CD4-positive, alpha-beta memory T cell (primary cell): ENCODE measurements at regions not wholly inside any gene's neighbourhood (a gene's known extent, or its start where the extent isn't known, plus 50 kb on each side); places are given as distances from the start of the nearest gene placed in this dataset.

Source experiments
- CTCF ChIA-PET: fragments of 350-600 bp; sonication (Branson Sonifier 250); formaldehyde crosslinking; loops from one replicate; lab custom pipeline; 2021; ENCODE audit warnings: inconsistent platforms; ENCODE audit not compliant: partially characterized antibody; lab: Charles Lee
- POLR2A ChIA-PET: fragments of 350-600 bp; sonication (Branson Sonifier 250); formaldehyde crosslinking; loops from one replicate; lab custom pipeline; 2021; ENCODE audit not compliant: partially characterized antibody; lab: Charles Lee
- DNase-seq, 5 donors: peaks; one replicate each; pipeline versions ENCODE4 v3.0.0 to v3.0.0-alpha.2; 2020 to 2022; ENCODE audit warnings: mixed read lengths in 1 of 5
- H3K27ac ChIP-seq: one replicate; pipeline ENCODE4 v1.7.0; 2013; ENCODE audit warnings: low read depth, low read length
- H3K27me3 ChIP-seq: 2 replicates; pipeline ENCODE4 v1.7.0; 2013; ENCODE audit warnings: mild to moderate bottlenecking, low read length, moderate library complexity; ENCODE audit not compliant: insufficient read depth
- H3K36me3 ChIP-seq: 2 replicates; pipeline ENCODE4 v1.7.0; 2013; ENCODE audit warnings: mild to moderate bottlenecking, low read length, moderate library complexity; ENCODE audit not compliant: insufficient read depth
- H3K4me1 ChIP-seq: 2 replicates; pipeline ENCODE4 v1.7.0; 2013; ENCODE audit warnings: mild to moderate bottlenecking, low read length, moderate library complexity; ENCODE audit not compliant: insufficient read depth
- H3K4me3 ChIP-seq, 2 donors: one replicate each; pipeline ENCODE4 v1.7.0; 2013; ENCODE audit warnings: low read length in 2 of 2, mild to moderate bottlenecking in 1 of 2
- H3K9me3 ChIP-seq, 2 donors: one replicate each; pipeline ENCODE4 v1.7.0; 2013; ENCODE audit warnings: low read length in 2 of 2, control low read depth in 1 of 2; ENCODE audit not compliant: control insufficient read depth in 1 of 2
- H3K27ac Mint-ChIP-seq, 7 donors: one replicate each; pipeline ENCODE4 v1.8.0; 2020 to 2021; ENCODE audit warnings: mixed read lengths in 7 of 7, mild to moderate bottlenecking in 6 of 7, inconsistent platforms in 3 of 7, moderate library complexity in 3 of 7
- H3K27me3 Mint-ChIP-seq, 2 donors: one replicate each; pipeline ENCODE4 v1.8.0; 2020 to 2021; ENCODE audit warnings: mixed read lengths in 2 of 2
- H3K36me3 Mint-ChIP-seq, 2 donors: one replicate each; pipeline ENCODE4 v1.8.0; 2020 to 2021; ENCODE audit warnings: mixed read lengths in 2 of 2, inconsistent platforms in 1 of 2, mild to moderate bottlenecking in 1 of 2
- H3K4me1 Mint-ChIP-seq, 4 donors: one replicate each; pipeline ENCODE4 v1.8.0; 2020 to 2021; ENCODE audit warnings: mixed read lengths in 4 of 4, mild to moderate bottlenecking in 1 of 4
- H3K4me3 Mint-ChIP-seq, 8 donors: one replicate each; pipeline ENCODE4 v1.8.0; 2020 to 2021; ENCODE audit warnings: mixed read lengths in 8 of 8, mild to moderate bottlenecking in 7 of 8, moderate library complexity in 6 of 8, inconsistent platforms in 3 of 8
- H3K9me3 Mint-ChIP-seq, 8 donors: one replicate each; pipeline ENCODE4 v1.8.0; 2020 to 2021; ENCODE audit warnings: mixed read lengths in 8 of 8, mild to moderate bottlenecking in 5 of 8, inconsistent platforms in 3 of 8, moderate library complexity in 1 of 8
- intact Hi-C: fragments of 100-400 bp; cut with micrococcal nuclease; formaldehyde crosslinking; loops from one replicate; pipeline ENCODE4 v1.15.1; 2023

DNA sequence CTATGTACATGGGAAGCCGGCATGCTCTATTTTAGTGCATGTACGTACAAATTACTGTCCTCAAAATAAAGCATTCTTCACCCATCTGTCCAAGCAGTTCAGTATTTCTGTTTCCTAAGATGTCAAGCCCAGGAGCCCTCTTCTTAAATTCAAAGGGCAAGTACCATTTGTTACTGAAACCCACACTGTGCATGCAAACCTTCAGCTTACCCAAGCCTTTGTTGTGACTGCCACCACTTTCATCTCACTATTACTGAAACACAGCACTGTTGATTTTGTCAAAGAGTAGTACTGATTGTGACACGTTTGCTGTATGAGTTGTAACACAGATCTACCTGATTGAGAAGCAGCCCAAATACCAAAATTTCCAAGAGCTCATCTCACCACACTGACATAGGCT is 390.4 kb upstream of the IZUMO3 start:
- Mint-ChIP-seq H3K9me3 (peaks cover 2 to 46% (median 18%) of the 10 kb centered on the region in 8 donors), H3K27me3 (no peaks in the 10 kb centered on the region), H3K27ac (no peak overlapping the region), H3K36me3 (no peaks in the 10 kb centered on the region), H3K4me1 (no peaks in the 10 kb centered on the region), H3K4me3 (no peak overlapping the region)
- H3K4me1 ChIP-seq, result no peaks in the 10 kb centered on the region
- H3K27ac ChIP-seq, result no peak overlapping the region
- H3K36me3 ChIP-seq, result no peaks in the 10 kb centered on the region
- ChIA-PET POLR2A (no interaction called here), CTCF (no interaction called here)
- no peak overlapping the region for H3K4me3 ChIP-seq
- H3K9me3 ChIP-seq, result no peaks in the 10 kb centered on the region
- H3K27me3 ChIP-seq, result no peaks in the 10 kb centered on the region
- DNase-seq, result no peak
- intact Hi-C loops, result no loop called here

DNA sequence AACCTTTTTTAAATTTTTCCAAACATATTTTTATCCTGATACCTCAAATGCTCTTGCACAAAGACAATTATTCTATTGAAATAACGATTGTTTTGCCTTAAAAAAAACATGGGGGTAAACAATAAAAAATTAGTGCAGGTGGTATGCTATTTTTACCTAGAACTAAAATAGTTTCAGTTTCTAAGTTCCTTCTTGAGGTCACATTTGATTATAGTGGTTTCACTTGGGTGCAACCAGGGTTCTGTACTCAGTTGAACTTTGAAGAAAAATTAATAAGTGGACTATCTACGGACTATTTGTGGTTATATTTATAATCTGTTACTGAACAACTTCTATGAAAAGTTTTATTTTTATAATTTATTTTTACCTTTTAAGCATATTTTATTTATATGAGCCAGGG is 387.1 kb upstream of the IZUMO3 start:
- Mint-ChIP-seq H3K4me3 (no peak overlapping the region), H3K36me3 (no peaks in the 10 kb centered on the region), H3K9me3 (peaks cover 0 to 36% (median 12%) of the 10 kb centered on the region in 8 donors), H3K27ac (no peak overlapping the region), H3K27me3 (no peaks in the 10 kb centered on the region), H3K4me1 (no peaks in the 10 kb centered on the region)
- ChIA-PET POLR2A (no interaction called here), CTCF (no interaction called here)
- Histone ChIP-seq H3K27ac (no peak overlapping the region), H3K27me3 (no peaks in the 10 kb centered on the region), H3K9me3 (no peaks in the 10 kb centered on the region), H3K4me1 (no peaks in the 10 kb centered on the region), H3K4me3 (no peak overlapping the region), H3K36me3 (no peaks in the 10 kb centered on the region)
- intact Hi-C loops, result no loop called here
- DNase-seq, result no peak

DNA sequence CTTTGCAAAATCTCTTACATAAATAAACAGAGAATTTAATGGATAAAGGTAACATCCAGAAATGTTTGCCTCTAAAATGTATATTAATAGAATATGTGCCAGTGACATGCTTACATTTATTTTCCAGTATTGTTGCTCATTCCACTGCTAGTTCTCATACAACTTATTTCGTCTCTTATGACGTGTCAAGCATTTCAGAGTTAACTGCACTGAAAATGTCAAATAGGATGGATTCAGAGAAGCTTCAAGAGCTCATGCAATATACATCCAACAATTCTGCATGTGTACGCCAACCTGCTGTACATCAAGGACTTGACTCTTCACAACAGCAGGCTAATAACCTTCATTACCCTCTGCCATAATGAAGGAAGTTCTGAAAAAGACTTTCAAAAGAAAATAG is 386.2 kb upstream of the IZUMO3 start:
- Histone ChIP-seq H3K27me3 (no peaks in the 10 kb centered on the region), H3K4me3 (no peak overlapping the region), H3K27ac (no peak overlapping the region), H3K36me3 (no peaks in the 10 kb centered on the region), H3K4me1 (no peaks in the 10 kb centered on the region), H3K9me3 (no peaks in the 10 kb centered on the region)
- ChIA-PET POLR2A (no interaction called here), CTCF (no interaction called here)
- H3K4me1 Mint-ChIP-seq, result no peaks in the 10 kb centered on the region
- H3K27ac Mint-ChIP-seq, result no peak overlapping the region
- intact Hi-C loops, result no loop called here
- DNase-seq, result no peak
- H3K4me3 Mint-ChIP-seq, result no peak overlapping the region
- H3K36me3 Mint-ChIP-seq, result no peaks in the 10 kb centered on the region
- H3K9me3 Mint-ChIP-seq, result peaks cover 0 to 32% (median 10%) of the 10 kb centered on the region in 8 donors
- H3K27me3 Mint-ChIP-seq, result no peaks in the 10 kb centered on the region

DNA sequence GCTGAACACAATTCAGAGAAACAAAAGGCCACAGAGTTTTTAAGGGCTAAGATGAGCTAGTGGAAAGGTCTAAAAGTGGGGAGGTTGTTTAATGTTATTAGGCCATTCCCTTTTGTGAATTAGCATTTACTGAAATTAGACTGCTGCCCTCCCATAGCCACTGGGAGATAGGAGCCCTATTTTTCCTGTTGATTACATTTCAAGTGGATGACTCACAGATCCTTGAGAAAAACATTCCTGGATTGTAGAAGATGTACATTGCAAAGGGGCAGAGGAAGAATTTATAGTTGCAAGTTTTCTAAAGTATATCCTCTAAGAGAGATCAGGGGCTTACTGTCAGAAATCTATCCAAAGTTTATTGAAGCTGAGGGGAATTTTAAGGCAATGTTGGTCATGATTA is 367.1 kb upstream of the IZUMO3 start:
- no peaks in the 10 kb centered on the region for H3K4me1 ChIP-seq

DNA sequence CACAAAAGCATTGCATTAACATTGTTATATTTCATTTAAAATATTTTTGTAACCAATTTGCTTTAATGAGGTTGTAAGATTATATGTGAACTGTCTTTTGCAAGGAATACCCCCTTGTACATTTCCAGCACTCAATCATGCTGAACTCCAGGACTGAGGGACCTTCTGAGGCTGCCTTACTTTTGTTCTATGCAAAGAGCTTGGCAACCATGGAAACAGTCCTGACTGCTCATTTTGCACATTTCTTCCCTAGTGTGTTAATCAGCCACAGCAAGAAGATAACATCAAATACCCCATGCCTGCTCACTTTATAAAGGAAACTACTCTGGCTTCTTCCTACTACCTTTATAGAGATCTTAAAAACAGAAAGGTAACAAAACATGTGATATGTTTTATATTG is 355.6 kb upstream of the IZUMO3 start:
- H3K27me3 ChIP-seq, result no peaks in the 10 kb centered on the region
- H3K4me3 Mint-ChIP-seq, result no peak overlapping the region
- CTCF ChIA-PET, result no interaction called here
- no peaks in the 10 kb centered on the region for H3K36me3 ChIP-seq
- H3K9me3 Mint-ChIP-seq, result peaks cover 5 to 20% (median 10%) of the 10 kb centered on the region in 8 donors
- intact Hi-C loops, result no loop called here
- DNase-seq, result no peak
- H3K27ac ChIP-seq, result no peak overlapping the region
- no peaks in the 10 kb centered on the region for H3K36me3 Mint-ChIP-seq
- H3K4me3 ChIP-seq, result no peak overlapping the region
- no peaks in the 10 kb centered on the region for H3K9me3 ChIP-seq
- H3K27ac Mint-ChIP-seq, result no peak overlapping the region
- no peaks in the 10 kb centered on the region for H3K4me1 ChIP-seq
- POLR2A ChIA-PET, result no interaction called here
- H3K4me1 Mint-ChIP-seq, result no peaks in the 10 kb centered on the region
- H3K27me3 Mint-ChIP-seq, result no peaks in the 10 kb centered on the region

More for the DNA sequence above, 367.1 kb upstream of the IZUMO3 start:
- ChIA-PET POLR2A (no interaction called here), CTCF (no interaction called here)
- DNase-seq, result no peak
- Histone ChIP-seq H3K36me3 (no peaks in the 10 kb centered on the region), H3K27ac (no peak overlapping the region), H3K9me3 (peaks cover 0 to 2% of the 10 kb centered on the region in 2 donors), H3K4me3 (no peak overlapping the region), H3K27me3 (no peaks in the 10 kb centered on the region)
- Mint-ChIP-seq H3K27ac (no peak overlapping the region), H3K9me3 (peaks cover 3 to 32% (median 13%) of the 10 kb centered on the region in 8 donors), H3K36me3 (no peaks in the 10 kb centered on the region), H3K4me3 (no peak overlapping the region), H3K4me1 (no peaks in the 10 kb centered on the region), H3K27me3 (no peaks in the 10 kb centered on the region)
- intact Hi-C loops, result no loop called here

DNA sequence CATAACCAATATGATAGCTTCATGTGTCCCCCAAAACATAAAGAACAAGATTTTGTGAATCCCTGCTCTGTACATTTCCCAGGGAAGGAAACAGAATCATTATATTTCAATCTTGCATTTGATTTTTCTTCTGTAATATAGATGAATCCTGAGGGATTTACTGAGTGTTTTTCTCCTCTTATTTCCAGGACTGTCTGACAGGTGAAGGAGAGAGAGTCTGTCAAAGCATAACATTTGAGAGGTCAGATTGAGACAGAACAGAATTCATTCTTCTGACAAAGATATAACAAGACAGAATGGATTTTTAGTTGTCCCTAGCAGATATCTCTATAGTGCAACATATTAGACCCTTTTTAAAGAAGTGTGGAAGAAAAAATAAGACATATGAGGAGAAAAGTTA is 354.5 kb upstream of the IZUMO3 start:
- no peaks in the 10 kb centered on the region for H3K36me3 ChIP-seq
- POLR2A ChIA-PET, result no interaction called here
- Mint-ChIP-seq H3K27ac (no peak overlapping the region), H3K4me1 (no peaks in the 10 kb centered on the region), H3K36me3 (no peaks in the 10 kb centered on the region), H3K9me3 (peaks cover 5 to 23% (median 10%) of the 10 kb centered on the region in 8 donors), H3K27me3 (no peaks in the 10 kb centered on the region), H3K4me3 (no peak overlapping the region)
- H3K4me1 ChIP-seq, result no peaks in the 10 kb centered on the region
- no peaks in the 10 kb centered on the region for H3K27me3 ChIP-seq
- CTCF ChIA-PET, result no interaction called here
- no peak for DNase-seq
- H3K4me3 ChIP-seq, result no peak overlapping the region
- H3K27ac ChIP-seq, result no peak overlapping the region
- no peaks in the 10 kb centered on the region for H3K9me3 ChIP-seq
- intact Hi-C loops, result no loop called here

DNA sequence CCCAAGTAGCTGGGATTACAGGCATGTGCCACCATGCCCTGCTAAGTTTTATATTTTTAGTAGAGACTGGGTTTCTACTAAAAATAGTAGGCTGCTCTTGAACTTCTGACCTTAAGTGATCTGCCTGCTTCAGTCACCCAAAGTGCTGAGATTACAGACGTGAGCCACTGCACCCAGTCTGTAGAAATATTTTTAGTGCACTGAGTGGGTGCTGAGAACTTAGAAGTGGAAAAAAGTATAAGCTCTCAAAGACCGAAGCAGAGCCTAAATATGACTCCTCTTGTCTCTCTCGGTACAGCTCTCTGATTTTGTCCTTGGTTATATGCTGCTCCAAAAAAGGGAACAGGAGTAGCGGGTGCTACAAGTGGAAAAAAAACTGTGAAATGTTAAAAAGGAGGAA is 353.8 kb upstream of the IZUMO3 start:
- Histone ChIP-seq H3K4me3 (no peak overlapping the region), H3K9me3 (no peaks in the 10 kb centered on the region), H3K27ac (no peak overlapping the region), H3K4me1 (no peaks in the 10 kb centered on the region), H3K36me3 (no peaks in the 10 kb centered on the region), H3K27me3 (no peaks in the 10 kb centered on the region)
- H3K9me3 Mint-ChIP-seq, result peaks cover 5 to 20% (median 9%) of the 10 kb centered on the region in 8 donors
- H3K4me3 Mint-ChIP-seq, result no peak overlapping the region
- H3K27ac Mint-ChIP-seq, result no peak overlapping the region
- H3K36me3 Mint-ChIP-seq, result no peaks in the 10 kb centered on the region
- intact Hi-C loops, result no loop called here
- CTCF ChIA-PET, result no interaction called here
- no peaks in the 10 kb centered on the region for H3K4me1 Mint-ChIP-seq
- POLR2A ChIA-PET, result interaction anchor here (0.6 kb wide), 1 partner anchor 308 kb away, joined by 3 read pairs; no protein-coding TSS in a partner anchor
- DNase-seq, result no peak
- H3K27me3 Mint-ChIP-seq, result no peaks in the 10 kb centered on the region

DNA sequence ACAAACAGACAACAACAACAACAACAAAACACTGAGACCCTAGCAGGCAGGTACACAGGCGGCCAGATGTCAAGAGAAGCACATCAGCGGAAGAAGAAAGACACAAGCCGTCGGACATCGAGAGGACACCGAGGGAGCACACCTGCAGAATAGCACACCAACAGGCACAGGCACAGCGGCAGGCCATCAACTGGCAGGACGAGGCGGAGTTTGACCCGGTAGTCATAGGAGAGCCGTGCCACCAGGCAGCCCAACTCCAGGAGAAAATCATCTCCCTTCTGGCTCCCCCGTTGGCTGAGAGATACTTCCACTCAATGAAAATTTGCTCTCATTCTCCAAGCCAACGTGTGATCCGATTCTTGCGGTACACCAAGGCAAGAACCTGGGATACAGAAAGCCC is 352.1 kb upstream of the IZUMO3 start:
- no peak overlapping the region for H3K27ac Mint-ChIP-seq
- no peak for DNase-seq
- CTCF ChIA-PET, result no interaction called here
- H3K36me3 Mint-ChIP-seq, result no peaks in the 10 kb centered on the region
- H3K4me3 Mint-ChIP-seq, result no peak overlapping the region
- intact Hi-C loops, result no loop called here
- no peaks in the 10 kb centered on the region for H3K4me1 Mint-ChIP-seq
- no peaks in the 10 kb centered on the region for H3K27me3 Mint-ChIP-seq
- Histone ChIP-seq H3K9me3 (no peaks in the 10 kb centered on the region), H3K4me1 (no peaks in the 10 kb centered on the region), H3K4me3 (no peak overlapping the region), H3K27me3 (no peaks in the 10 kb centered on the region), H3K27ac (no peak overlapping the region), H3K36me3 (no peaks in the 10 kb centered on the region)
- peaks cover 5 to 30% (median 20%) of the 10 kb centered on the region in 8 donors for H3K9me3 Mint-ChIP-seq
- POLR2A ChIA-PET, result no interaction called here
